C4-2B (cell line): ENCODE measurements at regions not wholly inside any gene's neighbourhood (a gene's known extent, or its start where the extent isn't known, plus 50 kb on each side); places are given as distances from the start of the nearest gene placed in this dataset.

Experiments
- ZFX ChIP-seq: fragments of 450-650 bp; IDR thresholded peaks from 2 replicates; pipeline ENCODE4 v1.6.1; 2017
- TF ChIP-seq, protein P1 (sequence below): fragments of 450-650 bp; conservative IDR thresholded peaks from 2 replicates; pipeline ENCODE4 v1.5.1; 2017; ENCODE audit warnings: mild to moderate bottlenecking

DNA sequence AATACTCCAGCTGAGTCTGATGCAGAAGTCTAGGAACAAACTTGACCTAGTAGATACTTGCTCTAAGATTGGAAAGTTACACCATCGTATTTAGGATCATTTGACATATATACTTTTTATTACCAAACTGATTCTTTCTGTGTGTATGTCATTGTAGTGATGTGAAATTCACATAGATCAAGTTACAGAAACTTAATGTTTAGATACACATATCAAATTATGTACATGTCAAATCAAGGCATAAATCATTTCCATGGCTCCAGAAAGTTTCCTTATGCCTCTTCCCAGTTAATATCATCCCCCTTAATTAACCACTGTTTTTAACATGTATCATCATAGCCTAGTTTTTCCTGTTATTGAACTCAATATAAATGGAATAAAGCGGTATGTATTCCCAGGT lies 292.0 kb upstream of the CDH11 start:
- TF ChIP-seq, protein P1, sequence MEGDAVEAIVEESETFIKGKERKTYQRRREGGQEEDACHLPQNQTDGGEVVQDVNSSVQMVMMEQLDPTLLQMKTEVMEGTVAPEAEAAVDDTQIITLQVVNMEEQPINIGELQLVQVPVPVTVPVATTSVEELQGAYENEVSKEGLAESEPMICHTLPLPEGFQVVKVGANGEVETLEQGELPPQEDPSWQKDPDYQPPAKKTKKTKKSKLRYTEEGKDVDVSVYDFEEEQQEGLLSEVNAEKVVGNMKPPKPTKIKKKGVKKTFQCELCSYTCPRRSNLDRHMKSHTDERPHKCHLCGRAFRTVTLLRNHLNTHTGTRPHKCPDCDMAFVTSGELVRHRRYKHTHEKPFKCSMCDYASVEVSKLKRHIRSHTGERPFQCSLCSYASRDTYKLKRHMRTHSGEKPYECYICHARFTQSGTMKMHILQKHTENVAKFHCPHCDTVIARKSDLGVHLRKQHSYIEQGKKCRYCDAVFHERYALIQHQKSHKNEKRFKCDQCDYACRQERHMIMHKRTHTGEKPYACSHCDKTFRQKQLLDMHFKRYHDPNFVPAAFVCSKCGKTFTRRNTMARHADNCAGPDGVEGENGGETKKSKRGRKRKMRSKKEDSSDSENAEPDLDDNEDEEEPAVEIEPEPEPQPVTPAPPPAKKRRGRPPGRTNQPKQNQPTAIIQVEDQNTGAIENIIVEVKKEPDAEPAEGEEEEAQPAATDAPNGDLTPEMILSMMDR = no peak
- TF ChIP-seq ZFX = no peak
